GM18505 (cell line): ENCODE measurements at regions not wholly inside any gene's neighbourhood (a gene's known extent, or its start where the extent isn't known, plus 50 kb on each side); places are given as distances from the start of the nearest gene placed in this dataset.
"Not testable (repeated sequence)": the region's sequence is repeated elsewhere in the genome, so short reads cannot be mapped to it uniquely, and the experiment has no call there.

Experiments used
- ATAC-seq: cut with Tn5 transposase; IDR thresholded peaks from one replicate; pipeline ENCODE4 v1.9.1; 2021; ENCODE audit not compliant: unreplicated experiment
- POLR2A ChIP-seq: IDR thresholded peaks from 4 replicates; pipeline ENCODE4 v1.6.1; 2011; ENCODE audit warnings: borderline replicate concordance; ENCODE audit not compliant: insufficient read depth, insufficient read length; ENCODE audit errors: extremely low read depth

- ATAC-seq, result no peak
- no peak for TF ChIP-seq POLR2A
These were observed 102.0 kb downstream of the HNMT start for GRCh38 chr2:138066139-138066806.

GRCh38 chr2:138066841-138067240 is 102.6 kb downstream of the HNMT start:
- no peak for TF ChIP-seq POLR2A

GRCh38 chr2:138068669-138069068 is 104.4 kb downstream of the HNMT start:
- ATAC-seq, result not testable (repeated sequence)

More at GRCh38 chr2:138066841-138067240, 102.6 kb downstream of the HNMT start:
- no peak for ATAC-seq

DNA sequence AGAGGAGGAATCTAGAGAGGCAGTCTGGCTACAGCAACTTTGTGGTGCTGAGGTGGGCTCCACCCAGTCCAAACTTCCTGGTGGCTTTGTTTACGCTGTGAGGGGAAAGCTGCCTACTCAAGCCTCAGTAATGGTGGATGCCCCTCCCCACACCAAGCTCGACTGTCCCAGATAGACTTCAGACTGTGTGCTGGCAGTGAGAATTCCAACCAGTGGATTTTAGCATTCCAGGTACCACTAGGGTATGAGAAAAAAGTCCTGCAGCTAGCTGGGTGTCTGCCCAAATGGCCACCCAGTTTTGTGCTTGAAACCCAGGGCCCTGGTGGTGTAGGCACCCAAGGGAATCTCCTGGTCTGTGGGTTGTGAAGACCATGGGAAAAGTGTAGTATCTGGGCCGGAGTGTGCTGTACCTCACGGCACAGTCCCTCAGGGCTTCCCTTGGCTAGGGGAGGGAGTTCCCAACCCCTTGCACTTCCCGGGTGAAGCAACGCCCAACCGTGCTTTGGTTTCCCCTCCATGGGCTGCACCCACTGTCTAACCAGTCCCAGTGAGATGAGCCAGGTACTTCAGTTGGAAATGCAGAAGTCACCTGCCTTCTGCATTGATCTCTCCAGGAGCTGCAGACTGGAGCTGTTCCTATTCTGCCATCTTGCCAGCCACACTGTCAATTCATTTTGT is 106.9 kb downstream of the HNMT start:
- not testable (repeated sequence) for ATAC-seq

DNA sequence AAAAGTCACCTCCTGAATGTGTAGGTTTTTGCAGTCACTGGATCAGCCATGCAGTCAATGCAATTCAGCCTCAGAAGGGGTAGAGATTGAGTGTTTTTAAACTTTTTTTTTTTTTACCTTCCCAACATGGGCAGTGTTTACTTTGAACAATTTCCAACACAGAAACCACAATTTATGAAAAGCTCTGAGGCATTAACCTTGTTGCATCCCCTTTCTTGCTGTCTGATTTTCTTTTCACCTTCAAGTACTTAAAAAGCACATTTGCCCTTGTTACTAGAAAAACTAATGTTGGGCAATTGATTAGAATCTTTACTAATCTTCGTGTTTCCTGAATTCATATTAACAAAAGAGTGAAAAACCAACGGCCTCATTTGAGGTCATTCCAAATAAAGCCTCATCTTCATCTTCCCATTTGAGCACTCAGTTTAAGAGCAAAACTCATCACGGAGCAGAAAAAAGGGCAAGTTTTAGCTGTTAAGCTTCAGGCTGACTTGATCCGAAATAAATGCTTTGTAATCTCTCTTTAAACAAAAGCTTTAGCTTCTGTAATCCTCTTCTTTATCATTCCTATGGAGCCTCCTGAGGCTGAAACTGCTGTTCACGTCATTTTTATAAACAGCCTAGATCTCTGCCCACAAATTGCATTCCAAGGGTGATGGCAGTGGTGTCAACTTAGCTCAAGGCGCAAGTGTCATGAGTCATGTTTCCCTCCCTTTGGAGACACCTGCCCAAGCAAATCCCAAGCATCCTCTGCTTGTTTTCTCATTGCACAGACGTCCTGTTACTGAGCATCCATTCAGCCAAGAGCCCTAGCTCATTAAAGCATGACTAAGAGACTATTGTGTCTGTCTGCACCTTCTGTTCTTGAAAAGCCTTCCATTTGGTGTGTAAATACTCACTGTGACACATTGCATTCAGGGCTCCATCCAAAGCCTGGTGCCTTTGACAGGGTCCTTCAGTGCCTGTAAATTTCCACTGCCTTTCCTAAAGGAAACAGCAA is 107.7 kb downstream of the HNMT start:
- ATAC-seq, result no peak
- TF ChIP-seq POLR2A, result no peak

- no peak for TF ChIP-seq POLR2A
- ATAC-seq, result no peak
These were observed 113.9 kb downstream of the HNMT start for GRCh38 chr2:138078153-138078552.

- no peak for ATAC-seq
- TF ChIP-seq POLR2A, result no peak
These were observed 115.7 kb downstream of the HNMT start for GRCh38 chr2:138079976-138080375.

- ATAC-seq, result no peak
- no peak for TF ChIP-seq POLR2A
These were observed 117.2 kb downstream of the HNMT start for GRCh38 chr2:138081225-138082073.

DNA sequence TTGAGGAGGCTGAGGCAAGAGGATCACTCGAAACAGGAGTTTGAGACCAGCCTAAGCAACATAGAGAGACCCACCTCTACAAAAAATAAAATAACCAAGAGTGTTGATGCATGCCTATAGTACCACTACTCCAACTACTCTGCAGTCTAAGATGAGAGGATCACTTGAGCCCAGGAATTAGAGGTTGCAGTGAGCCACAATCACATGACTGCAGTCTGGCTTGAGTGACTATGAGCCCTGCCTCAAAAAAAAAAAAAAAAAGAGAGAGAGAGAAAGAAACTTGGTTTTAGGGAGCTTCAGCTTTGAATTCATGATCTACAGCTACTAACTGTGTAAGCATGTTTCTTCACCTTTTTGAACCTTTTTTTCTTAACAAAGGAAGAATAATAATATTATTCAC is 119.9 kb downstream of the HNMT start:
- TF ChIP-seq POLR2A, result no peak
- ATAC-seq, result no peak

GRCh38 chr2:138085441-138085840 is 121.2 kb downstream of the HNMT start:
- ATAC-seq, result not testable (repeated sequence)

GRCh38 chr2:138086576-138086975 is 122.3 kb downstream of the HNMT start:
- no peak for ATAC-seq
- TF ChIP-seq POLR2A, result no peak

- no peak for ATAC-seq
These were observed 123.7 kb downstream of the HNMT start for GRCh38 chr2:138087751-138088593.

More at GRCh38 chr2:138087751-138088593, 123.7 kb downstream of the HNMT start:
- no peak for TF ChIP-seq POLR2A
